CD14-positive monocyte (primary cell): ENCODE measurements at regions not wholly inside any gene's neighbourhood (a gene's known extent, or its start where the extent isn't known, plus 50 kb on each side); places are given as distances from the start of the nearest gene placed in this dataset.

Experiments
- DNase-seq, 3 donors: peaks; one replicate each; pipeline ENCODE4 v3.0.0-alpha.2; 2011 to 2022
- H2AFZ ChIP-seq: 2 replicates; pipeline ENCODE4 v1.6.0; 2012; ENCODE audit warnings: mild to moderate bottlenecking, low read depth, low read length, inconsistent platforms; ENCODE audit not compliant: insufficient read depth, poor library complexity, severe bottlenecking
- H3K27ac ChIP-seq, 2 donors: 1 replicate in 1 of 2; 2 replicates in 1 of 2; pipeline ENCODE4 v1.5.1; 2012 to 2013; ENCODE audit warnings: low read length in 2 of 2, control low read depth in 1 of 2, inconsistent platforms in 1 of 2, low read depth in 1 of 2, mild to moderate bottlenecking in 1 of 2
- H3K27me3 ChIP-seq, 2 donors: one replicate each; pipeline versions ENCODE4 v1.6.0 to v1.6.1; 2011 to 2013; ENCODE audit warnings: low read length in 2 of 2; ENCODE audit not compliant: control insufficient read depth in 2 of 2, insufficient read depth in 2 of 2
- H3K36me3 ChIP-seq, 2 donors: replicated peaks in 1 of 2; 1 replicate in 1 of 2; 2 replicates in 1 of 2; pipeline versions ENCODE4 v1.5.1 to v1.6.1; 2012 to 2013; ENCODE audit warnings: low read length in 2 of 2, control low read depth in 1 of 2, inconsistent platforms in 1 of 2, mild to moderate bottlenecking in 1 of 2; ENCODE audit not compliant: insufficient read depth in 2 of 2, control insufficient read depth in 1 of 2
- H3K4me1 ChIP-seq, 2 donors: 1 replicate in 1 of 2; 2 replicates in 1 of 2; pipeline versions ENCODE4 v1.5.1 to v1.6.1; 2012 to 2013; ENCODE audit warnings: low read length in 2 of 2, control low read depth in 1 of 2, inconsistent platforms in 1 of 2, mild to moderate bottlenecking in 1 of 2, moderate library complexity in 1 of 2; ENCODE audit not compliant: insufficient read depth in 2 of 2, control insufficient read depth in 1 of 2
- H3K4me2 ChIP-seq: replicated peaks from 2 replicates; pipeline ENCODE3; 2012; ENCODE audit warnings: low read length, moderate library complexity, mild to moderate bottlenecking; ENCODE audit not compliant: poor library complexity, severe bottlenecking; ENCODE audit errors: extremely low read depth
- H3K4me3 ChIP-seq, 3 experiments: fragments of 200-600 bp in 1 of 3; sonication (generic) in 1 of 3; replicated peaks in 1 of 3; 1 replicate in 2 of 3; 2 replicates in 1 of 3; pipeline ENCODE4 v1.5.1; 2011 to 2013; ENCODE audit warnings: low read length in 3 of 3, mild to moderate bottlenecking in 3 of 3, control low read depth in 2 of 3, low read depth in 2 of 3, inconsistent platforms in 1 of 3, moderate library complexity in 1 of 3
- H3K79me2 ChIP-seq: 2 replicates; pipeline ENCODE4 v1.6.0; 2012; ENCODE audit warnings: mild to moderate bottlenecking, control low read depth, inconsistent platforms, low read length, moderate library complexity; ENCODE audit not compliant: insufficient read depth
- H3K9ac ChIP-seq: 2 replicates; pipeline ENCODE4 v1.6.0; 2017; ENCODE audit warnings: low read length, mild to moderate bottlenecking; ENCODE audit not compliant: insufficient read depth, poor library complexity, severe bottlenecking
- H3K9me3 ChIP-seq, 2 donors: replicated peaks in 1 of 2; 1 replicate in 1 of 2; 2 replicates in 1 of 2; pipeline versions ENCODE4 v1.5.1 to v1.6.1; 2012 to 2013; ENCODE audit warnings: low read length in 2 of 2, control low read depth in 1 of 2; ENCODE audit not compliant: control insufficient read depth in 1 of 2, insufficient read depth in 1 of 2
- H4K20me1 ChIP-seq: 2 replicates; pipeline ENCODE4 v1.6.0; 2012; ENCODE audit warnings: mild to moderate bottlenecking, low read length, control low read depth, moderate library complexity; ENCODE audit not compliant: insufficient read depth
- H3K27ac Mint-ChIP-seq, 7 donors: one replicate each; pipeline ENCODE4 v1.8.0; 2020; ENCODE audit warnings: mild to moderate bottlenecking in 7 of 7, mixed read lengths in 7 of 7, moderate library complexity in 6 of 7, inconsistent platforms in 2 of 7
- H3K27me3 Mint-ChIP-seq, 3 donors: one replicate each; pipeline ENCODE4 v1.8.0; 2021 to 2022; ENCODE audit warnings: low read depth in 3 of 3, mild to moderate bottlenecking in 3 of 3, mixed read lengths in 3 of 3, moderate library complexity in 3 of 3, inconsistent platforms in 1 of 3
- H3K36me3 Mint-ChIP-seq, 2 donors: one replicate each; pipeline ENCODE4 v1.8.0; 2020; ENCODE audit warnings: mixed read lengths in 2 of 2, inconsistent platforms in 1 of 2, mild to moderate bottlenecking in 1 of 2
- H3K4me1 Mint-ChIP-seq: one replicate; pipeline ENCODE4 v1.8.0; 2020; ENCODE audit warnings: mild to moderate bottlenecking, mixed read lengths
- H3K4me3 Mint-ChIP-seq, 2 donors: one replicate each; pipeline ENCODE4 v1.8.0; 2020; ENCODE audit warnings: mild to moderate bottlenecking in 2 of 2, mixed read lengths in 2 of 2, moderate library complexity in 1 of 2
- H3K9me3 Mint-ChIP-seq, 7 donors: one replicate each; pipeline ENCODE4 v1.8.0; 2020 to 2022; ENCODE audit warnings: mixed read lengths in 7 of 7, mild to moderate bottlenecking in 6 of 7, moderate library complexity in 6 of 7, inconsistent platforms in 2 of 7
- WGBS: methylation state at CpG from one replicate; pipeline ENCODE4 v1.1.5; 2013; ENCODE audit warnings: missing lambda C conversion rate; ENCODE audit not compliant: insufficient coverage; 5-methylcytosine and 5-hydroxymethylcytosine counted together
- intact Hi-C, 2 donors: fragments of 100-400 bp; cut with micrococcal nuclease; formaldehyde crosslinking; loops; one replicate each; pipeline versions ENCODE4 v1.15.0 to v1.15.1; 2023
- TF ChIP-seq, protein P1 (sequence below): fragments of 200-600 bp; IDR thresholded peaks from one replicate; pipeline ENCODE4 v1.8.0; 2022; ENCODE audit warnings: antibody characterized with exemption, mild to moderate bottlenecking

DNA sequence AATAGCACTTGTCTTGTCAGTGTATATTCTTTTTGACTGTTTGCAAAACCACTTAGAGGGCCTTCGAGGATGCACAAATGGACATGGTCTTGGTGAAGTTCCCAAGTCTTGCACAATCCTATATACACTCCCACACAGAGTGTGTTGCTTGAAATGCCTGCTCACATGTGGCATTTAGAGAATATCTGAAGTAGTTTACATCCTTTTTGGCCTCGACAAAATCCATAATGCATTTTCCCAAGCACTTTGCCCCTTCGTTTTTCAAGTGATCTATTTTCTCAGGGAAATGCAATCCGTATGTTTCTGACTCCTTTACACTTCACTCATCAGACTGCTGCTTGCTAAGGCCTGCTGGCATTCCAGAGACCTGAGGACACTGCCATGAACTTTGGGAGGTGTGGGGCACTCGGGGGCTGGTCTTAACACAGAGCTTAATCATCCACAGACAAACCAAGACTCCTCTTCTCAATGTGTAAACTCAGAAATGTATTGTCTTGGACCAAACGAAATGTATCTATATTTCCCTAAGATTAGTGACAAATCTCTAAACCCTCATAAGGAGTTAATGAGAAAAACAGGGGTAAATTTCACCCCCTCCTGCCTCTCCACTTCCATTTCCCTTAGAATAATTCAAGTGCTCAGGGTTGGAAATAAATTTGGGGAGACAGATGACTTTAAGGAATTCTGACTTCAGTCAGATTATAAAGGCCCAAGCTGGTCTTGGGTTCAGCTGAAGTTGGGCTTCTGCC lies 219.3 kb upstream of the APCDD1 start:
- Histone ChIP-seq H3K27ac (no peak overlapping the region), H3K79me2 (no peaks in the 10 kb centered on the region), H3K9me3 (peaks cover 23 to 25% of the 10 kb centered on the region in 2 donors), H3K27me3 (no peaks in the 10 kb centered on the region), H3K36me3 (no peaks in the 10 kb centered on the region), H3K4me2 (no peak overlapping the region), H3K4me1 (peaks cover 19 to 26% of the 10 kb centered on the region in 2 donors), H3K9ac (no peak overlapping the region), H4K20me1 (no peaks in the 10 kb centered on the region), H3K4me3 (no peak overlapping the region), H2AFZ (peak overlapping the region; percentile 20)
- intact Hi-C loops: no loop called here
- Mint-ChIP-seq H3K9me3 (peaks cover 18 to 31% (median 26%) of the 10 kb centered on the region in 7 donors), H3K27me3 (peaks cover 0 to 3% (median 2%) of the 10 kb centered on the region in 3 donors), H3K4me1 (peaks cover 33% of the 10 kb centered on the region), H3K4me3 (no peak overlapping the region), H3K27ac (no peak overlapping the region), H3K36me3 (peaks cover 10 to 12% of the 10 kb centered on the region in 2 donors)
- DNase-seq: no peak
- 40% methylated on average over 1 of the region's 6 CpGs for WGBS
- TF ChIP-seq, protein P1, sequence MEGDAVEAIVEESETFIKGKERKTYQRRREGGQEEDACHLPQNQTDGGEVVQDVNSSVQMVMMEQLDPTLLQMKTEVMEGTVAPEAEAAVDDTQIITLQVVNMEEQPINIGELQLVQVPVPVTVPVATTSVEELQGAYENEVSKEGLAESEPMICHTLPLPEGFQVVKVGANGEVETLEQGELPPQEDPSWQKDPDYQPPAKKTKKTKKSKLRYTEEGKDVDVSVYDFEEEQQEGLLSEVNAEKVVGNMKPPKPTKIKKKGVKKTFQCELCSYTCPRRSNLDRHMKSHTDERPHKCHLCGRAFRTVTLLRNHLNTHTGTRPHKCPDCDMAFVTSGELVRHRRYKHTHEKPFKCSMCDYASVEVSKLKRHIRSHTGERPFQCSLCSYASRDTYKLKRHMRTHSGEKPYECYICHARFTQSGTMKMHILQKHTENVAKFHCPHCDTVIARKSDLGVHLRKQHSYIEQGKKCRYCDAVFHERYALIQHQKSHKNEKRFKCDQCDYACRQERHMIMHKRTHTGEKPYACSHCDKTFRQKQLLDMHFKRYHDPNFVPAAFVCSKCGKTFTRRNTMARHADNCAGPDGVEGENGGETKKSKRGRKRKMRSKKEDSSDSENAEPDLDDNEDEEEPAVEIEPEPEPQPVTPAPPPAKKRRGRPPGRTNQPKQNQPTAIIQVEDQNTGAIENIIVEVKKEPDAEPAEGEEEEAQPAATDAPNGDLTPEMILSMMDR: no peak

DNA sequence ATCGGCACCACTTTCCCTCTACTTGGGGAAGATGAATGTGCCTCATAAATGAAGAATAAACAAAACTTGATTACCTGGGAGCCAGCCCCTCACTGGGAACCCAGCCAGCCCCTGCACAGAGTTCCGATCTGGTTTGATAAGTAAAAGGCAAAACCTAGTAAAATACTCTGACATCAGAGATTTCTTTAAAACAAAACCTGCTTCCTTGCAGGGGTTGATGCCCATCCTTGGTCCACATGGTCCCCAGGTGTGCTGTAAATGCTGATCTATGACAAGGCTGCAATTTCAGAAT lies 218.8 kb upstream of the APCDD1 start:
- 80% methylated on average over 2 of the region's 2 CpGs for WGBS
- no peak overlapping the region for H3K27ac Mint-ChIP-seq
- H3K27me3 Mint-ChIP-seq: peaks cover 0 to 3% (median 2%) of the 10 kb centered on the region in 3 donors
- no peak overlapping the region for H3K27ac ChIP-seq
- TF ChIP-seq, protein P1: no peak
- H3K4me1 Mint-ChIP-seq: peaks cover 38% of the 10 kb centered on the region
- no peaks in the 10 kb centered on the region for H3K79me2 ChIP-seq
- DNase-seq: no peak
- no peak overlapping the region for H3K9ac ChIP-seq
- peaks cover 17 to 23% of the 10 kb centered on the region in 2 donors for H3K9me3 ChIP-seq
- H3K27me3 ChIP-seq: no peaks in the 10 kb centered on the region
- H3K4me3 ChIP-seq: no peak overlapping the region
- H3K4me3 Mint-ChIP-seq: no peak overlapping the region
- peaks cover 24 to 31% of the 10 kb centered on the region in 2 donors for H3K4me1 ChIP-seq
- no peaks in the 10 kb centered on the region for H4K20me1 ChIP-seq
- H2AFZ ChIP-seq: no peak overlapping the region
- peaks cover 10 to 11% of the 10 kb centered on the region in 2 donors for H3K36me3 Mint-ChIP-seq
- H3K9me3 Mint-ChIP-seq: peaks cover 15 to 26% (median 22%) of the 10 kb centered on the region in 7 donors
- H3K36me3 ChIP-seq: no peaks in the 10 kb centered on the region
- intact Hi-C loops: no loop called here
- no peak overlapping the region for H3K4me2 ChIP-seq
